WTC11 (cell line): ENCODE measurements at regions not wholly inside any gene's neighbourhood (a gene's known extent, or its start where the extent isn't known, plus 50 kb on each side); places are given as distances from the start of the nearest gene placed in this dataset.

Source experiments
- ATAC-seq: fragments of 200-7000 bp; cut with Tn5 transposase; 2 replicates; pipeline ENCODE4 v1.10.0; 2021; ENCODE audit warnings: mild to moderate bottlenecking, moderate library complexity
- CTCF ChIA-PET: fragments of 300-600 bp; sonication (Branson Sonifier 250); formaldehyde crosslinking; loops from one replicate; lab custom pipeline; 2021; ENCODE audit warnings: antibody characterized with exemption; lab: Charles Lee
- POLR2A ChIA-PET: fragments of 350-600 bp; sonication (Branson Sonifier 250); formaldehyde crosslinking; loops from one replicate; lab custom pipeline; 2021; ENCODE audit warnings: antibody characterized with exemption; lab: Charles Lee
- DNase-seq: peaks from one replicate; pipeline ENCODE4 v3.0.0; 2021; ENCODE audit warnings: low spot score
- H3K27ac Mint-ChIP-seq: 2 replicates; pipeline ENCODE4 v1.8.0; 2021; ENCODE audit warnings: mixed read lengths
- H3K27me3 Mint-ChIP-seq: 2 replicates; pipeline ENCODE4 v1.8.0; 2021; ENCODE audit warnings: low read depth, mild to moderate bottlenecking, moderate library complexity, mixed read lengths
- H3K36me3 Mint-ChIP-seq: 2 replicates; pipeline ENCODE4 v1.8.0; 2021; ENCODE audit warnings: mixed read lengths
- H3K4me1 Mint-ChIP-seq: 2 replicates; pipeline ENCODE4 v1.8.0; 2022; ENCODE audit warnings: mixed read lengths
- H3K4me3 Mint-ChIP-seq: 2 replicates; pipeline ENCODE4 v1.8.0; 2021; ENCODE audit warnings: mild to moderate bottlenecking, moderate library complexity, mixed read lengths
- H3K9me3 Mint-ChIP-seq: 2 replicates; pipeline ENCODE4 v1.8.0; 2021; ENCODE audit warnings: mixed read lengths
- ATF1 ChIP-seq: sonication (generic); formaldehyde crosslinking; IDR thresholded peaks from 2 replicates; pipeline ENCODE4 v1.8.1; 2023; ENCODE audit warnings: mild to moderate bottlenecking, moderate library complexity, missing genetic modification reagents
- ATF2 ChIP-seq: sonication (generic); formaldehyde crosslinking; IDR thresholded peaks from 2 replicates; pipeline ENCODE4 v1.8.1; 2022; ENCODE audit warnings: low read depth, missing genetic modification reagents, borderline replicate concordance
- ATF3 ChIP-seq: sonication (generic); formaldehyde crosslinking; conservative IDR thresholded peaks from 2 replicates; pipeline ENCODE4 v1.8.1; 2022; ENCODE audit warnings: mild to moderate bottlenecking, missing genetic modification reagents
- ATF6 ChIP-seq: sonication (generic); formaldehyde crosslinking; IDR thresholded peaks from 2 replicates; pipeline ENCODE4 v1.8.1; 2023; ENCODE audit warnings: mild to moderate bottlenecking, missing genetic modification reagents
- CBFB ChIP-seq: sonication (generic); formaldehyde crosslinking; IDR thresholded peaks from 2 replicates; pipeline ENCODE4 v1.8.1; 2022; ENCODE audit warnings: mild to moderate bottlenecking, low read depth, missing genetic modification reagents
- E2F4 ChIP-seq: sonication (generic); formaldehyde crosslinking; IDR thresholded peaks from 2 replicates; pipeline ENCODE4 v1.8.1; 2022; ENCODE audit warnings: low read depth, mild to moderate bottlenecking, moderate library complexity, missing genetic modification reagents, borderline replicate concordance
- FOXJ3 ChIP-seq: sonication (generic); formaldehyde crosslinking; IDR thresholded peaks from 2 replicates; pipeline ENCODE4 v1.9.0; 2021; ENCODE audit warnings: missing genetic modification reagents, mild to moderate bottlenecking, borderline replicate concordance
- FOXK1 ChIP-seq: sonication (generic); formaldehyde crosslinking; IDR thresholded peaks from 2 replicates; pipeline ENCODE4 v1.8.0; 2022; ENCODE audit warnings: mild to moderate bottlenecking, moderate library complexity, missing genetic modification reagents
- GTF2I ChIP-seq: fragments of 250-450 bp; sonication (Bioruptor Pico); conservative IDR thresholded peaks from 2 replicates; pipeline ENCODE4 v1.4.0; 2021; ENCODE audit warnings: mild to moderate bottlenecking
- HMGA2 ChIP-seq: fragments of 250-450 bp; sonication (Bioruptor Pico); IDR thresholded peaks from 2 replicates; pipeline ENCODE4 v1.4.0; 2021; ENCODE audit warnings: mild to moderate bottlenecking, moderate library complexity
- NFATC4 ChIP-seq: fragments of 250-450 bp; sonication (Bioruptor Pico); IDR thresholded peaks from 2 replicates; pipeline ENCODE4 v1.9.0; 2021; ENCODE audit warnings: mild to moderate bottlenecking
- NR2C2 ChIP-seq: sonication (generic); formaldehyde crosslinking; IDR thresholded peaks from 2 replicates; pipeline ENCODE4 v1.8.0; 2022; ENCODE audit warnings: mild to moderate bottlenecking, missing genetic modification reagents
- PREB ChIP-seq: sonication (generic); formaldehyde crosslinking; IDR thresholded peaks from 2 replicates; pipeline ENCODE4 v1.8.1; 2022; ENCODE audit warnings: mild to moderate bottlenecking, missing genetic modification reagents, moderate library complexity, borderline replicate concordance
- STAT6 ChIP-seq: sonication (generic); formaldehyde crosslinking; conservative IDR thresholded peaks from 2 replicates; pipeline ENCODE4 v1.8.1; 2023; ENCODE audit warnings: mild to moderate bottlenecking, low read depth, missing genetic modification reagents, moderate library complexity
- TEAD4 ChIP-seq: sonication (generic); formaldehyde crosslinking; IDR thresholded peaks from 2 replicates; pipeline ENCODE4 v1.8.0; 2022; ENCODE audit warnings: mild to moderate bottlenecking, missing genetic modification reagents
- ZNF532 ChIP-seq: fragments of 250-450 bp; sonication (Bioruptor Pico); IDR thresholded peaks from 2 replicates; pipeline ENCODE4 v1.9.0; 2021; ENCODE audit warnings: mild to moderate bottlenecking, borderline replicate concordance

- TF ChIP-seq E2F4 (CRISPR knock-in tag) (no peak), NFATC4 (CRISPR knock-in tag) (no peak), GTF2I (CRISPR knock-in tag) (no peak), ATF3 (CRISPR knock-in tag) (no peak), PREB (CRISPR knock-in tag) (no peak), ZNF532 (CRISPR knock-in tag) (no peak), STAT6 (CRISPR knock-in tag) (no peak), HMGA2 (CRISPR knock-in tag) (no peak), CBFB (CRISPR knock-in tag) (no peak), FOXJ3 (no peak), ATF1 (CRISPR knock-in tag) (no peak)
These were observed 91.1 kb upstream of the DMRT1 start (continued) for GRCh38 chr9:750249-750967.

GRCh38 chr9:751137-752051, 90.1 kb upstream of the DMRT1 start:
- Mint-ChIP-seq H3K9me3 (no peaks in the 10 kb centered on the region), H3K4me3 (no peak overlapping the region), H3K27ac (no peak overlapping the region), H3K4me1 (peaks cover 21% of the 10 kb centered on the region), H3K27me3 (no peaks in the 10 kb centered on the region), H3K36me3 (no peaks in the 10 kb centered on the region; the same call in 1 of the 2 replicates)
- ChIA-PET POLR2A (no interaction called here), CTCF (interaction anchor here (1.2 kb wide), 1 partner anchor 44 kb away, joined by 3 read pairs; no protein-coding TSS in a partner anchor)
- ATAC-seq, result no peak
- DNase-seq, result no peak
- TF ChIP-seq FOXK1 (CRISPR knock-in tag) (no peak), ATF2 (CRISPR knock-in tag) (no peak), TEAD4 (CRISPR knock-in tag) (no peak), NR2C2 (CRISPR knock-in tag) (no peak), ATF6 (CRISPR knock-in tag) (no peak), CBFB (CRISPR knock-in tag) (no peak)
